ENCODE measurements at regions not wholly inside any gene's neighbourhood (a gene's known extent, or its start where the extent isn't known, plus 50 kb on each side); places are given as distances from the start of the nearest gene placed in this dataset.

GRCh38 chr12:126353604-126354003 is 1288.4 kb downstream of the AACS start:
- Histone ChIP-seq H3K79me1 (ENCODE audit: low read depth, low read length) (no peaks in the 10 kb centered on the region), H3K23ac (ENCODE audit: insufficient read length) (no peak overlapping the region), H3K27me3 (replicated peaks in 1 of 4; ENCODE audit: control insufficient read depth in 3 of 4, extremely low read depth in 1 of 4, insufficient read depth in 3 of 4, low read length in 3 of 4) (no peaks in the 10 kb centered on the region), H2BK5ac (ENCODE audit: low read depth, low read length) (no peak overlapping the region), H2BK12ac (ENCODE audit: low read depth, low read length) (no peak overlapping the region), H3K56ac (replicated peaks; ENCODE audit: insufficient read length, low read depth, low read length) (no peak overlapping the region), H2AK5ac (ENCODE audit: low read depth, low read length) (no peak overlapping the region), H4K20me1 (replicated peaks in 1 of 2; ENCODE audit: control insufficient read depth in 1 of 2, insufficient read depth in 2 of 2, low read length in 2 of 2) (no peaks in the 10 kb centered on the region), H3K9me3 (ENCODE audit: insufficient read depth in 2 of 2, low read depth in 1 of 2, low read length in 1 of 2) (0 out of 4 replicates have a peak, but pooled peaks cover 0 to 5% of the 10 kb centered on the region in 2 experiments), H4K91ac (replicated peaks; ENCODE audit: insufficient read length, low read length) (no peak overlapping the region), H3K23me2 (ENCODE audit: low read depth, low read length) (no peaks in the 10 kb centered on the region), H3K4me2 (ENCODE audit: insufficient read depth in 1 of 2, low read depth in 2 of 2, low read length in 2 of 2) (no peak overlapping the region), H4K8ac (ENCODE audit: extremely low read depth, insufficient read depth, low read length) (no peak overlapping the region), H2AFZ (ENCODE audit: low read length) (no peak overlapping the region), H3K27ac (ENCODE audit: low read depth, low read length) (no peak overlapping the region), H3K9ac (replicated peaks in 1 of 4; ENCODE audit: extremely low read depth in 1 of 4, low read depth in 3 of 4, low read length in 3 of 4) (no peak overlapping the region), H3K18ac (ENCODE audit: extremely low read depth, low read length) (no peak overlapping the region), H3K4me3 (ENCODE audit: extremely low read depth in 1 of 4, insufficient read depth in 2 of 4, low read depth in 3 of 4, low read length in 4 of 4) (no peak overlapping the region), H4K5ac (ENCODE audit: insufficient read length, low read depth, low read length) (no peak overlapping the region), H2BK120ac (replicated peaks; ENCODE audit: low read depth, low read length) (no peak overlapping the region), H2BK20ac (ENCODE audit: low read length) (no peak overlapping the region), H3K14ac (ENCODE audit: insufficient read length) (no peak overlapping the region), H3K36me3 (ENCODE audit: control insufficient read depth in 2 of 4, insufficient read depth in 4 of 4, low read length in 3 of 4) (no peaks in the 10 kb centered on the region), H3K4me1 (replicated peaks in 1 of 4; ENCODE audit: control insufficient read depth in 3 of 4, insufficient read depth in 4 of 4, low read length in 3 of 4) (no peaks in the 10 kb centered on the region), H3K4ac (replicated peaks; ENCODE audit: insufficient read length, low read depth, low read length) (no peak overlapping the region), H2BK15ac (ENCODE audit: low read length) (no peak overlapping the region), H3K79me2 (ENCODE audit: control insufficient read depth in 1 of 2, insufficient read depth in 2 of 2, low read length in 2 of 2) (no peaks in the 10 kb centered on the region)
- no peak for DNase-seq (ENCODE audit: low read depth in 1 of 2, low spot score in 2 of 2)
- no peak for FAIRE-seq
- WGBS, 2 experiments (ENCODE audit: extremely low coverage in 1 of 2, insufficient coverage in 1 of 2, insufficient read length in 1 of 2, insufficient replicate concordance in 2 of 2, low coverage in 1 of 2, low lambda C conversion rate in 2 of 2, missing lambda C conversion rate in 1 of 2), result 88% methylated on average over 1 of the region's 1 CpG; no CpG with 5 or more reads in 1 of the 2 experiments
- ChIA-PET POLR2A (ENCODE audit: partially characterized antibody) (no interaction called here), CTCF (ENCODE audit: partially characterized antibody) (interaction anchor here (0.6 kb wide), 1 partner anchor 64 kb away, joined by 3 read pairs; no protein-coding TSS in a partner anchor)
- no peak for TF ChIP-seq CBX5 (IDR thresholded peaks at IDR 0.05; ENCODE audit: low read depth, low read length)
- no peak for TF ChIP-seq KDM4A (IDR thresholded peaks at IDR 0.05; ENCODE audit: low read depth, low read length, severe bottlenecking)
- TF ChIP-seq CEBPB (IDR thresholded peaks at IDR 0.05; ENCODE audit: low read depth, low read length), result no peak
- no peak for TF ChIP-seq SAP30 (IDR thresholded peaks at IDR 0.05; ENCODE audit: insufficient read depth, insufficient replicate concordance, low read length)
- TF ChIP-seq RNF2 (IDR thresholded peaks at IDR 0.05; ENCODE audit: borderline replicate concordance, low read depth, low read length, missing control alignments, poor library complexity, severe bottlenecking), result no peak
- no peak for TF ChIP-seq EGR1 (IDR thresholded peaks at IDR 0.05; ENCODE audit: borderline replicate concordance, low read depth, low read length)
- TF ChIP-seq CTCF (IDR thresholded peaks at IDR 0.05; ENCODE audit: control extremely low read depth in 1 of 3, insufficient read depth in 1 of 3, low read depth in 1 of 3, low read length in 3 of 3), result no peak
- TF ChIP-seq TAF1 (IDR thresholded peaks at IDR 0.05; ENCODE audit: low read depth, low read length), result no peak
- no peak for TF ChIP-seq SP4 (IDR thresholded peaks at IDR 0.05; ENCODE audit: low read length)
- no peak for TF ChIP-seq E2F6 (IDR thresholded peaks at IDR 0.05)
